Stimulated activated CD8-positive, alpha-beta memory T cell treated with anti-CD3 and anti-CD28 coated beads, Interleukin-15, amount 100 ng/mL, for 48 hours (primary cell): ENCODE measurements at regions not wholly inside any gene's neighbourhood (a gene's known extent, or its start where the extent isn't known, plus 50 kb on each side); places are given as distances from the start of the nearest gene placed in this dataset.
"Not testable (repeated sequence)": the region's sequence is repeated elsewhere in the genome, so short reads cannot be mapped to it uniquely, and the experiment has no call there.

Experiments used
- DNase-seq, 2 donors: peaks; one replicate each; pipeline ENCODE4 v3.0.0-alpha.2; 2020; ENCODE audit warnings: low read depth in 2 of 2

- no peak for DNase-seq
These were observed 159.8 kb upstream of the CXCL13 start for GRCh38 chr4:77445823-77446222.

GRCh38 chr4:77446601-77447000 is 159.0 kb upstream of the CXCL13 start:
- DNase-seq: no peak

GRCh38 chr4:77449171-77449570 is 156.4 kb upstream of the CXCL13 start:
- no peak for DNase-seq

GRCh38 chr4:77450006-77450405 is 155.6 kb upstream of the CXCL13 start:
- no peak for DNase-seq

GRCh38 chr4:77451530-77451929 is 154.1 kb upstream of the CXCL13 start:
- DNase-seq: no peak

- DNase-seq: not testable (repeated sequence)
These were observed 153.5 kb upstream of the CXCL13 start for GRCh38 chr4:77452117-77452516.

- DNase-seq: no peak
These were observed 151.7 kb upstream of the CXCL13 start for GRCh38 chr4:77453911-77454310.

- DNase-seq: no peak
These were observed 150.8 kb upstream of the CXCL13 start for GRCh38 chr4:77454858-77455257.

- not testable (repeated sequence) for DNase-seq
These were observed 141.5 kb upstream of the CXCL13 start for GRCh38 chr4:77464100-77464499.

- DNase-seq: peak; percentile 10 to 13
These were observed 140.3 kb upstream of the CXCL13 start for GRCh38 chr4:77465271-77465670.

GRCh38 chr4:77466430-77466829 is 139.2 kb upstream of the CXCL13 start:
- no peak for DNase-seq

GRCh38 chr4:77471821-77472495 is 133.7 kb upstream of the CXCL13 start:
- DNase-seq: no peak

GRCh38 chr4:77473509-77473908 is 132.1 kb upstream of the CXCL13 start:
- DNase-seq: no peak

GRCh38 chr4:77481856-77482255 is 123.8 kb upstream of the CXCL13 start:
- no peak for DNase-seq

GRCh38 chr4:77488882-77489281 is 116.7 kb upstream of the CXCL13 start:
- no peak for DNase-seq

- no peak for DNase-seq
These were observed 112.4 kb upstream of the CXCL13 start for GRCh38 chr4:77493120-77493752.

GRCh38 chr4:77493829-77494551 is 111.6 kb upstream of the CXCL13 start:
- no peak for DNase-seq

- no peak for DNase-seq
These were observed 109.2 kb upstream of the CXCL13 start for GRCh38 chr4:77496457-77496856.

GRCh38 chr4:77500801-77501200 is 104.8 kb upstream of the CXCL13 start:
- DNase-seq: no peak

GRCh38 chr4:77501240-77501639 is 104.4 kb upstream of the CXCL13 start:
- no peak for DNase-seq

GRCh38 chr4:77501851-77502250 is 103.8 kb upstream of the CXCL13 start:
- DNase-seq: no peak

GRCh38 chr4:77504407-77504806 is 101.2 kb upstream of the CXCL13 start:
- no peak for DNase-seq
